ENCODE measurements at regions not wholly inside any gene's neighbourhood (a gene's known extent, or its start where the extent isn't known, plus 50 kb on each side); places are given as distances from the start of the nearest gene placed in this dataset.
"Not testable (repeated sequence)": the region's sequence is repeated elsewhere in the genome, so short reads cannot be mapped to it uniquely, and the experiment has no call there.

- ChIA-PET CTCF (interaction anchor here (0.7 kb wide), 1 partner anchor 8 kb away, joined by 3 read pairs; no protein-coding TSS in a partner anchor), POLR2A (no interaction called here)
- Mint-ChIP-seq H3K4me3 (no peak overlapping the region), H3K4me1 (ENCODE audit: low read depth) (peaks cover 8% of the 10 kb centered on the region), H3K27ac (no peak overlapping the region), H3K36me3 (ENCODE audit: low read depth) (no peaks in the 10 kb centered on the region), H3K27me3 (no peaks in the 10 kb centered on the region), H3K9me3 (no peaks in the 10 kb centered on the region)
- no peak overlapping the region for H3K27ac ChIP-seq (ENCODE audit: low read depth in 1 of 2, low read length in 2 of 2)
- H3K36me3 ChIP-seq (ENCODE audit: insufficient read depth, low read length), result no peaks in the 10 kb centered on the region
- no peak overlapping the region for H3K4me3 ChIP-seq (ENCODE audit: low read length)
- H3K27me3 ChIP-seq (ENCODE audit: control insufficient read depth in 1 of 2, insufficient read depth in 2 of 2, low read length in 2 of 2), result no peaks in the 10 kb centered on the region
- DNase-seq (no peak), ATAC-seq (ENCODE audit: poor library complexity) (no peak)
- H3K4me1 ChIP-seq (ENCODE audit: insufficient read depth, low read length), result no peaks in the 10 kb centered on the region
- TF ChIP-seq, protein P1, sequence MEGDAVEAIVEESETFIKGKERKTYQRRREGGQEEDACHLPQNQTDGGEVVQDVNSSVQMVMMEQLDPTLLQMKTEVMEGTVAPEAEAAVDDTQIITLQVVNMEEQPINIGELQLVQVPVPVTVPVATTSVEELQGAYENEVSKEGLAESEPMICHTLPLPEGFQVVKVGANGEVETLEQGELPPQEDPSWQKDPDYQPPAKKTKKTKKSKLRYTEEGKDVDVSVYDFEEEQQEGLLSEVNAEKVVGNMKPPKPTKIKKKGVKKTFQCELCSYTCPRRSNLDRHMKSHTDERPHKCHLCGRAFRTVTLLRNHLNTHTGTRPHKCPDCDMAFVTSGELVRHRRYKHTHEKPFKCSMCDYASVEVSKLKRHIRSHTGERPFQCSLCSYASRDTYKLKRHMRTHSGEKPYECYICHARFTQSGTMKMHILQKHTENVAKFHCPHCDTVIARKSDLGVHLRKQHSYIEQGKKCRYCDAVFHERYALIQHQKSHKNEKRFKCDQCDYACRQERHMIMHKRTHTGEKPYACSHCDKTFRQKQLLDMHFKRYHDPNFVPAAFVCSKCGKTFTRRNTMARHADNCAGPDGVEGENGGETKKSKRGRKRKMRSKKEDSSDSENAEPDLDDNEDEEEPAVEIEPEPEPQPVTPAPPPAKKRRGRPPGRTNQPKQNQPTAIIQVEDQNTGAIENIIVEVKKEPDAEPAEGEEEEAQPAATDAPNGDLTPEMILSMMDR (IDR thresholded peaks at IDR 0.05), result no peak
- intact Hi-C loops (cut with DNase I, micrococcal nuclease), result no loop called here
- H3K9me3 ChIP-seq (ENCODE audit: control insufficient read depth in 1 of 2, insufficient read depth in 1 of 2, low read length in 2 of 2), result no peaks in the 10 kb centered on the region
Measured at GRCh38 chr11:95413021-95413420, 182.0 kb upstream of the SESN3 start.

DNA sequence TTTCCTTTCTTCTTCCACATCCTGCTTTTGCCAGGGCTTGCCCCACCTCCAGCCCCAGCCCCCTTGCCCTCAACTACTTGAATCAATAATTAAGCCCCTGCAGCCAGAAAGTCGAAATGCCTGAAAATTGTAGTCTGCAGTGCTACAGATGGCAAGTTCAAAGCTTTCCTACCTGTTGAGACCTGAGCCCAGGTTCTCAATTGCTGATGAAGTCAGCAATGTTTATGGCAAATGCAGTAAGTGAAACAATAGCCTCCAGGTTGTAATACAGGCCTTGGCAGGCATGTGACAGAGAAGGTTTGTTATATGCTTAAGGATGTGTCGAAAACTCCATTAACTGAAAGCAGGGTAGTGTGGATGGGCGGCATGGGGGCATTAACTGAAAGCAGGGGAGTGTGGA, 181.1 kb upstream of the SESN3 start:
- no peaks in the 10 kb centered on the region for H3K27me3 ChIP-seq (ENCODE audit: control insufficient read depth in 1 of 2, insufficient read depth in 2 of 2, low read length in 2 of 2)
- intact Hi-C loops (cut with DNase I, micrococcal nuclease), result no loop called here
- POLR2A ChIA-PET, result no interaction called here
- no peak overlapping the region for H3K27ac Mint-ChIP-seq
- H3K4me1 ChIP-seq (ENCODE audit: insufficient read depth, low read length), result no peaks in the 10 kb centered on the region
- TF ChIP-seq, protein P1 (IDR thresholded peaks at IDR 0.05), result no peak
- no peaks in the 10 kb centered on the region for H3K36me3 Mint-ChIP-seq (ENCODE audit: low read depth)
- H3K27ac ChIP-seq (ENCODE audit: low read depth in 1 of 2, low read length in 2 of 2), result no peak overlapping the region
- CTCF ChIA-PET, result no interaction called here
- H3K4me3 Mint-ChIP-seq, result no peak overlapping the region
- H3K9me3 ChIP-seq (ENCODE audit: control insufficient read depth in 1 of 2, insufficient read depth in 1 of 2, low read length in 2 of 2), result no peaks in the 10 kb centered on the region
- no peaks in the 10 kb centered on the region for H3K36me3 ChIP-seq (ENCODE audit: insufficient read depth, low read length)
- H3K4me1 Mint-ChIP-seq (ENCODE audit: low read depth), result peaks cover 8% of the 10 kb centered on the region
- H3K27me3 Mint-ChIP-seq, result no peaks in the 10 kb centered on the region
- DNase-seq (no peak), ATAC-seq (ENCODE audit: poor library complexity) (no peak)
- H3K4me3 ChIP-seq (ENCODE audit: low read length), result no peak overlapping the region
- H3K9me3 Mint-ChIP-seq, result no peaks in the 10 kb centered on the region

- H3K27ac Mint-ChIP-seq, CTCF ChIA-PET, POLR2A ChIA-PET: not testable (repeated sequence)
Measured at GRCh38 chr11:95410707-95411106, 179.7 kb upstream of the SESN3 start.

DNA sequence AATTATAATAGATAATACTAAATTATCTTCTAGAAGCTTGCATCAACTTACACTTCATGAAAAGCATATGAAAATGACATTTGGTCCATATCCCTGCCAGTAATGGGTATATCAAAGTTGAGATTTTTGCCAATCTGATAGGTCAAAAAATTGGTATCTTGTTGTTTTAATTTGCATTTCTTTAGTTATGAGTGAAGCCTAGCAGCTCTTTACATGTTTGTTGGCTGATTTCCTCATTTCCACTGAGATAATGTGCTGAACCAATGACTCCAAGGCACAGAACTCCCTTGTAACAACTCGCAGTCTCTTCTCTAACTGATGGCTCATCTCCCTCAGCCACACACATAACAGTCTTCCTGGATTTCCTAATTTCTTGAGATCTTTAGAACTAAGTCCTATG, 175.3 kb upstream of the SESN3 start:
- H3K36me3 Mint-ChIP-seq (ENCODE audit: low read depth), result no peaks in the 10 kb centered on the region
- DNase-seq (no peak), ATAC-seq (ENCODE audit: poor library complexity) (no peak)
- peaks cover 4% of the 10 kb centered on the region for H3K9me3 Mint-ChIP-seq
- POLR2A ChIA-PET, result no interaction called here
- CTCF ChIA-PET, result no interaction called here
- H3K27me3 ChIP-seq (ENCODE audit: control insufficient read depth in 1 of 2, insufficient read depth in 2 of 2, low read length in 2 of 2), result no peaks in the 10 kb centered on the region
- no peak overlapping the region for H3K27ac ChIP-seq (ENCODE audit: low read depth in 1 of 2, low read length in 2 of 2)
- no peaks in the 10 kb centered on the region for H3K4me1 ChIP-seq (ENCODE audit: insufficient read depth, low read length)
- no peak overlapping the region for H3K4me3 ChIP-seq (ENCODE audit: low read length)
- no peak overlapping the region for H3K4me3 Mint-ChIP-seq
- intact Hi-C loops (cut with DNase I, micrococcal nuclease), result no loop called here
- H3K27me3 Mint-ChIP-seq, result no peaks in the 10 kb centered on the region
- H3K36me3 ChIP-seq (ENCODE audit: insufficient read depth, low read length), result no peaks in the 10 kb centered on the region
- no peaks in the 10 kb centered on the region for H3K9me3 ChIP-seq (ENCODE audit: control insufficient read depth in 1 of 2, insufficient read depth in 1 of 2, low read length in 2 of 2)
- H3K4me1 Mint-ChIP-seq (ENCODE audit: low read depth), result peaks cover 6% of the 10 kb centered on the region
- no peak overlapping the region for H3K27ac Mint-ChIP-seq
- TF ChIP-seq, protein P1 (IDR thresholded peaks at IDR 0.05), result no peak

More at GRCh38 chr11:95410707-95411106, 179.7 kb upstream of the SESN3 start:
- H3K36me3 ChIP-seq (ENCODE audit: insufficient read depth, low read length); H3K4me3 Mint-ChIP-seq; H3K4me1 Mint-ChIP-seq (ENCODE audit: low read depth); H3K36me3 Mint-ChIP-seq (ENCODE audit: low read depth); H3K4me3 ChIP-seq (ENCODE audit: low read length); H3K9me3 ChIP-seq (ENCODE audit: control insufficient read depth in 1 of 2, insufficient read depth in 1 of 2, low read length in 2 of 2); H3K27me3 Mint-ChIP-seq; H3K9me3 Mint-ChIP-seq; H3K27ac ChIP-seq (ENCODE audit: low read depth in 1 of 2, low read length in 2 of 2); ATAC-seq (ENCODE audit: poor library complexity); H3K4me1 ChIP-seq (ENCODE audit: insufficient read depth, low read length); H3K27me3 ChIP-seq (ENCODE audit: control insufficient read depth in 1 of 2, insufficient read depth in 2 of 2, low read length in 2 of 2); DNase-seq: not testable (repeated sequence)
- intact Hi-C loops (cut with DNase I, micrococcal nuclease), result loop anchor here in 1 of 2 experiments (1.0 kb wide), 1 partner anchor 13 kb away; no protein-coding TSS in a partner anchor
